Nephron (organoid): ENCODE measurements at regions not wholly inside any gene's neighbourhood (a gene's known extent, or its start where the extent isn't known, plus 50 kb on each side); places are given as distances from the start of the nearest gene placed in this dataset.

Source experiments
- H3K27ac Mint-ChIP-seq, 3 experiments: 2 replicates each; pipeline ENCODE4 v1.8.0; 2020; ENCODE audit warnings: mixed read lengths in 3 of 3, mild to moderate bottlenecking in 2 of 3, moderate library complexity in 1 of 3
- H3K27me3 Mint-ChIP-seq: 2 replicates; pipeline ENCODE4 v1.8.0; 2021; ENCODE audit warnings: low read depth, mild to moderate bottlenecking, moderate library complexity, mixed read lengths
- H3K36me3 Mint-ChIP-seq: 2 replicates; pipeline ENCODE4 v1.8.0; 2020; ENCODE audit warnings: low read depth, mixed read lengths
- H3K4me1 Mint-ChIP-seq: 2 replicates; pipeline ENCODE4 v1.8.0; 2020; ENCODE audit warnings: mixed read lengths
- H3K4me3 Mint-ChIP-seq, 3 experiments: 2 replicates each; pipeline ENCODE4 v1.8.0; 2020; ENCODE audit warnings: mild to moderate bottlenecking in 3 of 3, mixed read lengths in 3 of 3, moderate library complexity in 2 of 3
- H3K9me3 Mint-ChIP-seq: 2 replicates; pipeline ENCODE4 v1.8.0; 2020; ENCODE audit warnings: mixed read lengths
- CTCF ChIP-seq, 3 experiments: fragments of 200-600 bp; sonication (generic); IDR thresholded peaks; one replicate each; pipeline ENCODE4 v1.5.0; 2021; ENCODE audit warnings: antibody characterized with exemption in 3 of 3; ENCODE audit not compliant: unreplicated experiment in 3 of 3

GRCh38 chr1:232398823-232399222, 231.1 kb downstream of the SIPA1L2 start:
- H3K4me1 Mint-ChIP-seq: peaks cover 6% of the 10 kb centered on the region
- no peaks in the 10 kb centered on the region for H3K9me3 Mint-ChIP-seq
- H3K27ac Mint-ChIP-seq: peak overlapping the region in 2 of 3 experiments; percentile 2 to 69
- H3K36me3 Mint-ChIP-seq: peaks cover 50% of the 10 kb centered on the region
- TF ChIP-seq CTCF (IDR thresholded peaks at IDR 0.05; ENCODE audit: unreplicated experiment in 3 of 3): no peak
- H3K27me3 Mint-ChIP-seq: peaks cover 3% of the 10 kb centered on the region
- no peak overlapping the region for H3K4me3 Mint-ChIP-seq

GRCh38 chr1:232393444-232394146, 236.3 kb downstream of the SIPA1L2 start:
- no peaks in the 10 kb centered on the region for H3K27me3 Mint-ChIP-seq
- TF ChIP-seq CTCF (IDR thresholded peaks at IDR 0.05; ENCODE audit: unreplicated experiment in 3 of 3): no peak
- no peaks in the 10 kb centered on the region for H3K9me3 Mint-ChIP-seq
- peak overlapping the region; percentile 81 to 93 (median 92) for H3K27ac Mint-ChIP-seq
- H3K36me3 Mint-ChIP-seq: peaks cover 11% of the 10 kb centered on the region
- H3K4me3 Mint-ChIP-seq: no peak overlapping the region
- peaks cover 19% of the 10 kb centered on the region for H3K4me1 Mint-ChIP-seq

- TF ChIP-seq CTCF (IDR thresholded peaks at IDR 0.05; ENCODE audit: unreplicated experiment in 3 of 3): no peak
- H3K27ac Mint-ChIP-seq: peak overlapping the region; percentile 81 to 93 (median 92)
- no peak overlapping the region for H3K4me3 Mint-ChIP-seq
- H3K36me3 Mint-ChIP-seq: peaks cover 6% of the 10 kb centered on the region
- no peaks in the 10 kb centered on the region for H3K27me3 Mint-ChIP-seq
- no peaks in the 10 kb centered on the region for H3K9me3 Mint-ChIP-seq
- H3K4me1 Mint-ChIP-seq: peaks cover 22% of the 10 kb centered on the region
Observed at GRCh38 chr1:232393010-232393409, 236.9 kb downstream of the SIPA1L2 start.

- TF ChIP-seq CTCF (IDR thresholded peaks at IDR 0.05; ENCODE audit: unreplicated experiment in 3 of 3): no peak
- Mint-ChIP-seq H3K4me1 (peaks cover 34% of the 10 kb centered on the region), H3K27me3 (no peaks in the 10 kb centered on the region), H3K4me3 (no peak overlapping the region), H3K36me3 (no peaks in the 10 kb centered on the region), H3K27ac (no peak overlapping the region), H3K9me3 (no peaks in the 10 kb centered on the region)
Observed at GRCh38 chr1:232390590-232390989, 239.3 kb downstream of the SIPA1L2 start.

- Mint-ChIP-seq H3K9me3 (no peaks in the 10 kb centered on the region), H3K27me3 (no peaks in the 10 kb centered on the region), H3K36me3 (no peaks in the 10 kb centered on the region), H3K27ac (no peak overlapping the region), H3K4me3 (no peak overlapping the region), H3K4me1 (peaks cover 41% of the 10 kb centered on the region)
- TF ChIP-seq CTCF (IDR thresholded peaks at IDR 0.05; ENCODE audit: unreplicated experiment in 3 of 3): no peak
Observed at GRCh38 chr1:232389744-232390143, 240.2 kb downstream of the SIPA1L2 start.

- Mint-ChIP-seq H3K9me3 (no peaks in the 10 kb centered on the region), H3K4me3 (no peak overlapping the region)
- no peak for TF ChIP-seq CTCF (IDR thresholded peaks at IDR 0.05; ENCODE audit: unreplicated experiment in 3 of 3)
Observed at GRCh38 chr1:232388363-232388762, 241.6 kb downstream of the SIPA1L2 start.

More at GRCh38 chr1:232388363-232388762, 241.6 kb downstream of the SIPA1L2 start:
- peaks cover 4% of the 10 kb centered on the region for H3K27me3 Mint-ChIP-seq
- no peak overlapping the region for H3K27ac Mint-ChIP-seq
- H3K4me1 Mint-ChIP-seq: peaks cover 47% of the 10 kb centered on the region
- H3K36me3 Mint-ChIP-seq: no peaks in the 10 kb centered on the region
